Ecto neural progenitor cell (in vitro differentiated cells): ENCODE measurements at regions not wholly inside any gene's neighbourhood (a gene's known extent, or its start where the extent isn't known, plus 50 kb on each side); places are given as distances from the start of the nearest gene placed in this dataset.

Experiments used
- DNase-seq: peaks from one replicate; pipeline ENCODE4 v3.0.0-alpha.2; 2018; ENCODE audit warnings: low spot score

GRCh38 chr3:194738254-194739093, 52.8 kb downstream of the FAM43A start:
- DNase-seq: no peak

- DNase-seq: no peak
These were observed 54.0 kb downstream of the FAM43A start for GRCh38 chr3:194739498-194740284.

DNA sequence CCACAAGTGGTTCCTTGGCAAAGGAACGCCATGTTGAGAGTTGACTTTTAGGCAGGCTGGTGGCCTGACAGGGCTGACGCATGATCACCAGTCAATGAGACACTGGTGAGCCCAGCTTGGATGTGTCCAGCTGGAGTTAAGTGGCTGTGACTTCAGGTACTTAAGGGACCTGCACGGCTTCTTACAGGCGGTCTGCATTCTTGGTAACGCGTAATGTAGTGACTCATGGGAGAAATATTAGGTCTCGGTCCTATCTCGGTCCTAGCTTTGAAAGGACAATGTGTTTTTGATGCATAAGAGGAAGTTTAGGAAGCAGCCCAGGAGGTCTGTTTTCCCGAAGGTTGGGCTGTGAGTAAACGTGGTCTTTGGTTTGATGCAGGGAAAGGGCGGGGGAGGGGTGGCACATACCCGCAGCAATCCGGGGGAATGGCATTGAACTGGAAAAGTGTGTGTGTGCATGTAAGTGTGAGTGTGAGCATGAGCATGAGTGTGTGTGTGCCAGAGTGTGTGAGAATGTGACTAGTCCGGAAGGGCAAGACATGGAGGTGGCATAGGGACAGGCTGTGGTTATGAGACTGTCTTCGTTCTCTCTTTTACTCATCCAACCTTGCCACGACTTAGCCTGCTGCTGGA, 55.3 kb downstream of the FAM43A start:
- DNase-seq: no peak

DNA sequence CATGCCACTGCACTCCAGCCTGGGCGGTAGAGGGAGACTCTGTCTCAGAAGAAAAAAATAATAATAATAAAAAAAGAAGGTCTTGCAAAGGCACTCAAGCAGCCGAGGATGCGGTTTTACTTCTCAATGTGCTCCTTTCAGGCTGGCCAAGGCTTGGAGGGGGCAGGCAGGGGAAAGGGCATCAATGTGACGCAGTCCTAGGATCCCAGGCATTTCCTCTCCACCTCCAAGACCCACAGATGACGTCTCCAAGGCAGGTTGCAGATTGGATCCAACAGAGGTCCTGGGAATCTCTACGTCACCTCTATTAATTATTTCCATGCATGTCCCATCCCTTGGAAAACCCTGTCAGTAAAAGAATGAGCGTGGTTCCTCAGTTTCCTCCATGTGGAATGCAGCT, 56.2 kb downstream of the FAM43A start:
- no peak for DNase-seq

- no peak for DNase-seq
These were observed 59.1 kb downstream of the FAM43A start for GRCh38 chr3:194744826-194745225.

DNA sequence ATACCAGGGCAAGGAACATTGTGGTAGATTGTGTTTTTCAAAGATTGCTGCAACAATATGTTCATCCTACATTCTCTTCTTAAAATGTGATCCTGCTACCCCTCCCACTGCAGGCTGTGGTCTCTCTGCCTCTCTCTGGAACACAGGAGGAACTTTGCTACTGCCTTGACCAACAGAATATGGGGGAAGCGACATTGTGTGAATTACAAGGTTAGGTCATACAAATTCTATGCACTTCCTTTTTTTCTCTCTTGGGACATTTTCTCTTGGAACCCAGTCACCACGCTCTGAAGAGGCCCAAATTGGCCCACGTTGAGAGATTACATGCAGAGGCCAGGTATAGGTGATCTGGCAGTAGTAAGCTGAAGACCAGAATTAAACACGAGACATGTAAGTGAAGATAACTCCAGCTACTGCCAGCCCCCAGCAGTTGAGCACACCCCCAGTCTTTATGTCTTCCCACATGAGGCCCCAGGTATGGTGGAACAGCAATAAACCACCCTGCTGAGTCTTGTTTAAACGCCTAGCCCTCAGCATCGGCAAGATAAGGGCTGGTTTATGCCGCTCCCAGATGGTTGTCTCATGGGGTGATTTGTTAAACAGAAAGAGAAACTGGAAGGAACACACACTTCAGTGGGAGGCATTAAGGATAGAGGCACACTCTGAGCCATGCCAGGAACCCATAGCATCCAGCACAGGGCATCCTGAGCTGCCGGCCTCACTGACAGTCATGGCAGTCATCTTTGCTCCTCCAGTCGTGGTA, 59.9 kb downstream of the FAM43A start:
- DNase-seq: no peak

- DNase-seq: peak; percentile 59
These were observed 62.5 kb downstream of the FAM43A start for GRCh38 chr3:194748225-194748624.

- DNase-seq: peak; percentile 65
These were observed 64.2 kb downstream of the FAM43A start for GRCh38 chr3:194749631-194750490.

- peak; percentile 79 for DNase-seq
These were observed 64.8 kb downstream of the FAM43A start for GRCh38 chr3:194750491-194750828.

- no peak for DNase-seq
These were observed 70.2 kb downstream of the FAM43A start for GRCh38 chr3:194755671-194756459.

DNA sequence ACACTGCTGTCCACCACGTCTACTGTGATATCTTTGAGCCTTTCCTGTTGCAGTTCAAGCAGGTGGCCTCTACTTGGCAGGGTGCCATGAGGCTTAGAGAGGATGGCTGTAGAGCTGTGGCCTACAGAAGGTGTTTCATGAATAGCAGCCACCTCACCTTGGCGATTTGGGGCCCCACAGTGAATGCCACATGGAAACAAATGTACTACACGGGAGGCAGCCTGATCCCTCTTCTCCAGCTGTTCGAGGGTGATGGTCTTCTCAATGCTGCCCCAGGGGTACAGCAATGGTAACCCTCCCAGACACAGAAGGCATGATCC, 70.7 kb downstream of the FAM43A start:
- DNase-seq: no peak

DNA sequence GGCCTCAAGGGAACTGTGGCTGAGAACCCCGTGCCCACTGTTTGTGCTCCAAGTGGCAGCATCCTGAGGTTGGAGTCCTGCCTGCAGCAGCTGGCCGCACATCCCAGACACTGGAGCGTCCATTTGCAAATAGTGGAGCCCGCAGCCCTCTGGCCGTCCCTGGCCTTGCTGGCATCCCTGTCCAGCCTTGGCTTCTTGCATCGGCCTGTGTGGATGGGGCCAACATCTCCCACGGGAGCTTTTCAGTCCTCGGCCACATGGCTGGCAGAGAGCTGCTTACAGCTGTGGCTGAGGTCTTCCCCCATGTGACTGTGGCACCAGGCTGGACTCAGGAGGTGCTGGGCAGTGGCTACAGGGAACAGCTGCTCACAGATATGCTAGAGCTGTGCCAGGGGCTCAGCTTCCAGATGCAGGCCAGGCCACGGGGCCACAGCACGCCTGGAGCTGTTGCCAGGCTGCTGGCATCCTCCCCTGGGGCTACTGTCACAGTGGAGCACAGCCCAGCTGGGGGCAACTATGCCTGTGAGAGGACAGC, 71.2 kb downstream of the FAM43A start:
- no peak for DNase-seq

- DNase-seq: no peak
These were observed 72.0 kb downstream of the FAM43A start for GRCh38 chr3:194757647-194758061.

- no peak for DNase-seq
These were observed 73.0 kb downstream of the FAM43A start for GRCh38 chr3:194758716-194759115.

- no peak for DNase-seq
These were observed 74.9 kb downstream of the FAM43A start for GRCh38 chr3:194760494-194761137.

GRCh38 chr3:194761384-194761783, 75.7 kb downstream of the FAM43A start:
- DNase-seq: no peak

- DNase-seq: no peak
These were observed 81.2 kb downstream of the FAM43A start for GRCh38 chr3:194766845-194767244.

DNA sequence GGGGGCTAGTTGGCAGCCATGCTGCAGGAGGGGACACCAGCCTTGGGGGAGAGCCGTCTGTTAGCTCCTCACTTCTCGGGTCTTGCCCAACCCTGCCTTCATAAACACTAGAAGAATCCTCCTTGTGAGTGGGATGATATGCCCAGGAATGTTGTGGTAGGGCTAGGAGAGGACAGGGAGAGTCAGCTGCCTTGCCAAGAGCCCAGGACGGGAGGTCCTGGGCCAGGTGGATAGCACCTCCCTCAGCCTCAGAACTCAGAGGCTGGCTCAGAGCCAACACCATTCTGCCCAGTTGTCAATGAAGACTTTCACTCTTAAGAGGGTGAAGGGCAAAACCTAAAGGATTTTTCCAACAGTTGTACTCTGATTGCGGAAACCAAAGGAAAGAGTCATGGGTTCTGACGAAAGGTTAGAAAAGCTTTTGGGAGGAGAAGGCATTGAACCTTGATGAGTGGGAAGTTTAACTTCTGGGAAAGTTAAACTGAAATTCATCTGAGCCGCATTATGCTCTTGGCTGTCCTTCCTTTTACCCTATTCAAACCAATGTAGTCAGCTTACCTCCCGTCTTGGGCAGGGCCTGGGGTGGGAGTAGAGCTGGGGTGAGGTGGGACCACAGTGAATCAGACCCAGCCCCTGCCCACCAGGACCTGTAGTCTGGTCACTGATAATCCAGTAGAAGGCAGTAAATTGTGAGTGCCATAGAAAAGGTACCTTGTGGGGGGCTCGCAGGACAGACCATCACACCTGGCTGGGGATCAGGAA, 81.9 kb downstream of the FAM43A start:
- DNase-seq: no peak

- DNase-seq: no peak
These were observed 82.9 kb downstream of the FAM43A start for GRCh38 chr3:194768586-194768985.
